HG03175 (cell line): ENCODE measurements at regions not wholly inside any gene's neighbourhood (a gene's known extent, or its start where the extent isn't known, plus 50 kb on each side); places are given as distances from the start of the nearest gene placed in this dataset.

Experiments used
- ATAC-seq: cut with Tn5 transposase; IDR thresholded peaks from one replicate; pipeline ENCODE4 v1.9.1; 2021; ENCODE audit warnings: mild to moderate bottlenecking, moderate library complexity; ENCODE audit not compliant: unreplicated experiment

DNA sequence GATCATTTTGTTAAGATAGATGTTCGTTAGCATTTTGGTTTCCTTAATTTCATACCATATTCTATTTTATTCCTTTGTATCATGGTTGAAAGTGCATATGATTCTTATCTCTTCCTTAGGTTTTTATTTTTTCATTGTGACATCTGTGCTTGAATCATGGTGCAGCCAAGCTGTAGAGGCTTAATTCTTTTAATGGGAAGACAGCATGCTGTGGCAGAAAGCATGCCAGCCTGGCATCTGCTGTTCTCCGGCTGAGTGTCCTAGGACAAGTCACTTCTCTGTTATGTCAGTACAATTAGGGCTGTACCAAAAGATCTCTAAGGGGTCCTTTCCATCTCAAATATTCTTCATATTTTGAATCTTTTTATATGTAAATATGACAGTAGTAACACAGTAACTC is 68.5 kb upstream of the PMFBP1 start:
- ATAC-seq: no peak

DNA sequence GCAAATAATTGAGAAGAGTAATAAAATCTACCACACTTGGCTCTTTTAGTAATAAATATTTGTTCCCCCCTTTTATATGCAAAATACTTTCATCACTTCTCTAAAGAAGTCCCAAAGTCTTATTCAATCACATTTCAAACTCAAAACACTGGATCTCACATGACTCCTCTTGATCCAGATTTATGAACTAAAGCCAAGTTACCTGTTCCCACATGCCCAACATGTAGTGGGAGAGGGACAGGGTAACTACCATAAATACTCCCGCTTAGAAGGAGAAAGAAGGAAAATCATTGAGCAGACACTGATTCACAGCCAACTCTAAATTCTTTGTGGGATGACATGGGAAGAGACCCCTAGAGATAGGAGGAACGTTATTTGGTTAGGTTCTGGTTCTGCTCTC is 64.9 kb upstream of the PMFBP1 start:
- no peak for ATAC-seq

DNA sequence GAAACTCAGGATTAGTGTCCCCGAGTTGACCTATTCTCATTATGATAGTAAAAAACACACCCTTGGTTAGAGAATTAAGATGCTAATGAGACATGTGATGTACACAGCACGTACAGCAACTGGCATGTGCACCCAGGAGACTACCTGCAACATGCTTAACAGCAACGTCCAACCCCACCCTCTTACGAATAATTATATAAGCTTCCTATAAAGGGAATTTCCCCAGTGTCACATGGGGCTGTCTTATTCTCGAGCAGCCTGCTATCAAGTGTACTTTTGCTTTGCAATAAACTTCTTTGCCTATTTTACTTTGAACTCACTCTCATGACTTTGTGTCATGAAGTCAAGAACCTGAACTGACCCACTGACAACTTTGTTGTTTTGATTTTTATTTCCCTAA is 62.4 kb upstream of the PMFBP1 start:
- no peak for ATAC-seq

DNA sequence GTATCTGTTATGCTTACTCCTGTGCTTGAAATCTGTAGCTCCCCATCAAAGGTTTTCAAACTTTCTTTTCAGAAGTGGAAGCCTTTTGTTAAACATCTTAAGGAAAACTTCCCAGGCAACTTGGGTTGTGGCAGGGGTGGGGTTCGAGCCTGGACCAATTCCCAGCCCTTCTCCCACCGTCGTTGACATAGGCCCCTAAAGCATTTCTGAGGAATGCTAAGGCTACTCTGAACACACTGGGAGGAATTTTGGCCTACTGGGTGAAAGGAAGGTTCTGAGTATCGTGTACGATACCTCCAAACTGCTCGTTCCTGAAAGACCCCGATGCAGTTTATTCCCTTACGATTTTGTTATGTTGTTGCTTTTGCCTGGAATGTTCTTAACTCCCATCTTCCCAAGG is 56.1 kb upstream of the PMFBP1 start:
- no peak for ATAC-seq

DNA sequence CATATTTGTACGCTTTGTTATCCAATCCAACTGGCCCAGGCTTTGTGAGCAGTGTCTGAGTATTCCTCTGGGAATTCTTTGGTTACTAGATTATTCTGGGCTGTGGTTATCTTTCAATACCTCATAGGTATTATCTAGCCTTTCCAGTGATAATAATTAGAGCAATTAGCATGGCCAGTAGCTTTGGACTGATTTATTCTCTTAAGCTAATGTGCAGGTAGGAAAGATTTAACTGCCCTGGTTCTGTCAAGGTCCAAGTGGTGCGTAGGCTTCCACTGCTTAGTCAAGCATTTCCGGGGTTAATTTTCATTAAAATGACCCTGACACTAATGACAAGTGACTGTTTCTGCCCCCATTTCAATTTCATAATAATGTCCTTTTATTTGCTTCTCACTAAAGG is 54.2 kb upstream of the PMFBP1 start:
- ATAC-seq: no peak

DNA sequence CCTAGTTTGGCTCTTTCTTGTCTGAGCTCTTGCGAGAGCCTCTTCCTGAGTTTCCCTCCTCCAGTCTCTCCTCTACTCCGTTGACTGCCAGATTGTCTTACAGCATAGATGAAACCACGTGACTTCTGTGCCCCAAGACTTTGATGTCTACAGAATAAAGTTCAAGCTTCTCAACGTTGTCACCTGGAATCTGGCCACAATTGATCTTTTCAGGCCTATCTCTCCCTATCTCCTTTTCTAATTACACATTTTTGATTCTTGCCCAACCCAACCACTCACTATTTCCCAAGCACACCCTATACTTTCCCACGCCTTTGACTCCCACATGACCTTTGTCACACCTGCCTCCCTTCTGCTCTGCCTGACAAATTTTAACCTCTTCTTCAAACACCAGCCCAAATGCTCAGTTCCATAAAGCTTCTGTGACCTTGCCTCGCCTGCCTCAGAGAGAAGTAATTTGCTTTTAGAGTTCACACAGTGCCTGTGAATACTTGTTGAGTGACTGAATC is 52.4 kb upstream of the PMFBP1 start:
- ATAC-seq: no peak

DNA sequence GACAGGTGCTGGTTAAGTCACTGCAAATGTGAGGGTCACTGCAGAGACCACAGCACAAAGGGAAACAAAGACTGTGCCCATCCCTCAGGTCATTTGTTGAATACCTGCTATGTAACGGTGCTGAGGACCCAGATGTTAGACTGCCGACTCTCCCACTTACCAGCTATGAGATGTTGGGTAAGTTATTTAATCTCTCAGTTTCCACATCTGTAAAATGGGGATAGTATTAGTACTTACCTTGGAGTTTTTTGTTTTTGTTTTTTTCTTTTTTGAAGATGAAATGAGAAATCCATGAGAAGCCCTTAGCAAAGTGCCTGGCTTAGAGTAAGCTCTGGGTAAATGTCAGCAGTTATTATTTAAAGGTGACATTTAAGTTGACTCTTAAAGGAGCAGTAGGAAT is 50.5 kb upstream of the PMFBP1 start:
- no peak for ATAC-seq
